ENCODE measurements at regions not wholly inside any gene's neighbourhood (a gene's known extent, or its start where the extent isn't known, plus 50 kb on each side); places are given as distances from the start of the nearest gene placed in this dataset.

GRCh38 chr5:158283397-158283796, 424.5 kb upstream of the CLINT1 start:
- TF ChIP-seq, protein P1, sequence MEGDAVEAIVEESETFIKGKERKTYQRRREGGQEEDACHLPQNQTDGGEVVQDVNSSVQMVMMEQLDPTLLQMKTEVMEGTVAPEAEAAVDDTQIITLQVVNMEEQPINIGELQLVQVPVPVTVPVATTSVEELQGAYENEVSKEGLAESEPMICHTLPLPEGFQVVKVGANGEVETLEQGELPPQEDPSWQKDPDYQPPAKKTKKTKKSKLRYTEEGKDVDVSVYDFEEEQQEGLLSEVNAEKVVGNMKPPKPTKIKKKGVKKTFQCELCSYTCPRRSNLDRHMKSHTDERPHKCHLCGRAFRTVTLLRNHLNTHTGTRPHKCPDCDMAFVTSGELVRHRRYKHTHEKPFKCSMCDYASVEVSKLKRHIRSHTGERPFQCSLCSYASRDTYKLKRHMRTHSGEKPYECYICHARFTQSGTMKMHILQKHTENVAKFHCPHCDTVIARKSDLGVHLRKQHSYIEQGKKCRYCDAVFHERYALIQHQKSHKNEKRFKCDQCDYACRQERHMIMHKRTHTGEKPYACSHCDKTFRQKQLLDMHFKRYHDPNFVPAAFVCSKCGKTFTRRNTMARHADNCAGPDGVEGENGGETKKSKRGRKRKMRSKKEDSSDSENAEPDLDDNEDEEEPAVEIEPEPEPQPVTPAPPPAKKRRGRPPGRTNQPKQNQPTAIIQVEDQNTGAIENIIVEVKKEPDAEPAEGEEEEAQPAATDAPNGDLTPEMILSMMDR (IDR thresholded peaks at IDR 0.05): no peak
- no peak for TF ChIP-seq EP300 (IDR thresholded peaks at IDR 0.05)
